Neuronal stem cell (in vitro differentiated cells): ENCODE measurements at regions not wholly inside any gene's neighbourhood (a gene's known extent, or its start where the extent isn't known, plus 50 kb on each side); places are given as distances from the start of the nearest gene placed in this dataset.

Experiments
- DNase-seq: peaks from one replicate; pipeline ENCODE4 v3.0.0-alpha.2; 2013; ENCODE audit warnings: low spot score
- H2AFZ ChIP-seq: one replicate; pipeline ENCODE4 v1.6.1; 2013; ENCODE audit warnings: mild to moderate bottlenecking, low read length, inconsistent platforms
- H2AK5ac ChIP-seq: 2 replicates; pipeline ENCODE4 v1.6.1; 2013; ENCODE audit warnings: low read depth, mild to moderate bottlenecking, inconsistent platforms, low read length, moderate library complexity, mixed read lengths
- H2BK120ac ChIP-seq: 2 replicates; pipeline ENCODE4 v1.6.1; 2013; ENCODE audit warnings: low read depth, mild to moderate bottlenecking, inconsistent platforms, low read length, moderate library complexity, mixed read lengths
- H2BK12ac ChIP-seq: one replicate; pipeline ENCODE4 v1.6.1; 2013; ENCODE audit warnings: low read length, inconsistent platforms
- H2BK15ac ChIP-seq: 2 replicates; pipeline ENCODE4 v1.6.1; 2013; ENCODE audit warnings: mild to moderate bottlenecking, low read length, inconsistent platforms, mixed read lengths
- H2BK5ac ChIP-seq: one replicate; pipeline ENCODE4 v1.6.1; 2013; ENCODE audit warnings: inconsistent platforms, mild to moderate bottlenecking, low read length, moderate library complexity
- H3K14ac ChIP-seq: one replicate; pipeline ENCODE4 v1.6.1; 2013; ENCODE audit warnings: low read length, inconsistent platforms
- H3K18ac ChIP-seq: 2 replicates; pipeline ENCODE4 v1.6.1; 2013; ENCODE audit warnings: low read length, inconsistent platforms
- H3K23ac ChIP-seq: 2 replicates; pipeline ENCODE4 v1.6.1; 2013; ENCODE audit warnings: low read depth, mild to moderate bottlenecking, mixed read lengths, low read length, inconsistent platforms; ENCODE audit not compliant: poor library complexity
- H3K27ac ChIP-seq: replicated peaks from 3 replicates; pipeline ENCODE4 v1.5.1; 2013; ENCODE audit warnings: low read length, inconsistent platforms
- H3K27me3 ChIP-seq, 3 experiments: 2 replicates each; pipeline ENCODE4 v1.6.1; 2013; ENCODE audit warnings: low read length in 3 of 3, mild to moderate bottlenecking in 2 of 3, inconsistent platforms in 1 of 3, low read depth in 1 of 3, mixed read lengths in 1 of 3, moderate library complexity in 1 of 3; ENCODE audit not compliant: control insufficient read depth in 3 of 3, insufficient read depth in 3 of 3
- H3K36me3 ChIP-seq, 2 donors: replicated peaks in 1 of 2; 2 replicates each; pipeline ENCODE4 v1.6.1; 2013; ENCODE audit warnings: low read length in 2 of 2; ENCODE audit not compliant: control insufficient read depth in 2 of 2, insufficient read depth in 2 of 2
- H3K4ac ChIP-seq: 2 replicates; pipeline ENCODE4 v1.6.1; 2013; ENCODE audit warnings: inconsistent platforms, mild to moderate bottlenecking, low read length, moderate library complexity
- H3K4me1 ChIP-seq, 2 donors: 1 replicate in 1 of 2; 2 replicates in 1 of 2; pipeline ENCODE4 v1.6.1; 2013; ENCODE audit warnings: low read length in 2 of 2, low read depth in 1 of 2; ENCODE audit not compliant: control insufficient read depth in 2 of 2, insufficient read depth in 1 of 2
- H3K4me2 ChIP-seq: one replicate; pipeline ENCODE4 v1.6.1; 2013; ENCODE audit warnings: mild to moderate bottlenecking, low read length, inconsistent platforms; ENCODE audit not compliant: insufficient read depth, poor library complexity, severe bottlenecking
- H3K4me3 ChIP-seq, 2 donors: 2 replicates each; pipeline ENCODE4 v1.5.1; 2013; ENCODE audit warnings: low read length in 2 of 2, mild to moderate bottlenecking in 2 of 2, inconsistent platforms in 1 of 2, moderate library complexity in 1 of 2
- H3K79me1 ChIP-seq: one replicate; pipeline ENCODE4 v1.6.1; 2013; ENCODE audit warnings: low read depth, mild to moderate bottlenecking, inconsistent platforms, low read length, moderate library complexity
- H3K9ac ChIP-seq: one replicate; pipeline ENCODE4 v1.6.1; 2013; ENCODE audit warnings: mild to moderate bottlenecking, low read depth, low read length, inconsistent platforms; ENCODE audit not compliant: poor library complexity
- H3K9me3 ChIP-seq, 2 donors: replicated peaks in 1 of 2; 2 replicates each; pipeline versions ENCODE3 to v1.6.1; 2013; ENCODE audit warnings: low read length in 2 of 2, mild to moderate bottlenecking in 2 of 2, inconsistent platforms in 1 of 2, low read depth in 1 of 2, mixed read lengths in 1 of 2, moderate library complexity in 1 of 2; ENCODE audit not compliant: control insufficient read depth in 2 of 2, insufficient read depth in 1 of 2
- H4K8ac ChIP-seq: one replicate; pipeline ENCODE4 v1.6.1; 2013; ENCODE audit warnings: low read depth, mild to moderate bottlenecking, inconsistent platforms, low read length, moderate library complexity
- H4K91ac ChIP-seq: one replicate; pipeline ENCODE4 v1.6.1; 2013; ENCODE audit warnings: low read length, low read depth, mild to moderate bottlenecking, inconsistent platforms; ENCODE audit not compliant: poor library complexity
- WGBS, 2 donors: extraction: QIAGEN DNeasy Blood & Tissue Kit; methylation state at CpG; one replicate each; pipeline ENCODE4 v1.1.7; 2013; ENCODE audit warnings: missing lambda C conversion rate in 2 of 2, mixed read lengths in 1 of 2; ENCODE audit not compliant: insufficient read length in 2 of 2, insufficient replicate concordance in 1 of 2; ENCODE audit errors: extremely low coverage in 2 of 2; 5-methylcytosine and 5-hydroxymethylcytosine counted together

DNA sequence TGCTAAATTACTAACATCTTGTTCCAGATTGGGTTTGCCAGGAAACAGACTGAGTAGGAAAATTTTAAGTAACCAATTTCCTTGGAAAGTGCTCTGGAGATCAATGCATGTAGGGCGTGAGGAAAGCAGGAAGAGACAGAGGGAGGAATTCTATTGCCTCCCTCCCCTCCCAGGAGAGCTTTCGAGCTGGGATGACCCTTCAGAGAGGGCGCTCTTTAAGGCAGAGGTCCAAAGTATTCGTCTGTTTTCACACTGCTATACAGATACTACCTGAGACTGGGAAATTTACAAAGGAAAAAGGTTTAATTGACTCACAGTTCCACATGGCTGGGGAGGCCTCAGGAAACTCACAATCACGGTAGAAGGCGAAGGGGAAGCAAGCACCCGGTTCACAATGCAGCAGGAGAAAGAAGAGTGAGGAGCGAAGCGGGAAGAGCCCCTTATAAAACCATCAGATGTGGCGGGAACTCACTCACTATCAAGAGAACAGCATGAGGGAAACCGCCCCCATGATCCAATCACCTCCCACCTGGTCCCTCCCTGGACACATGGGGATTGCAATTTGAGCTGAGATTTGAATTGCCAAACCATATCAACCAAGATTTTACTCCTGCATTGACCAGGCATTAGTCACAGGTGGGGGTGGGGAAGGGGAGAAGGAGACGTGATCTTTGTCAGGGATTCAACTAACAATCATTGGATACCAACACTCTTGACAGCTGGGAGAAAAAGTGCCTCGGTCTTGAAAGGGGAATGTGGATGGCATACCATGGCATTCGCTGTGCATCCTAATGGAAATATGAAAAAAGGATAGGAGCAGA is 63.8 kb downstream of the SLITRK2 start:
- Histone ChIP-seq H3K4me3 (no peak overlapping the region), H4K91ac (no peak overlapping the region), H3K14ac (no peak overlapping the region), H2BK12ac (no peak overlapping the region), H3K79me1 (no peaks in the 10 kb centered on the region), H3K4ac (no peak overlapping the region), H3K36me3 (no peaks in the 10 kb centered on the region), H2BK120ac (no peak overlapping the region), H3K23ac (no peak overlapping the region), H3K9me3 (no peaks in the 10 kb centered on the region), H3K4me2 (no peak overlapping the region), H2BK15ac (no peak overlapping the region), H4K8ac (no peak overlapping the region), H3K27me3 (no peaks in the 10 kb centered on the region), H3K4me1 (no peaks in the 10 kb centered on the region), H2AK5ac (no peak overlapping the region), H3K18ac (no peak overlapping the region), H3K9ac (no peak overlapping the region), H2BK5ac (no peak overlapping the region), H2AFZ (no peak overlapping the region), H3K27ac (no peak overlapping the region)
- DNase-seq, result no peak
- no CpG with 5 or more reads among the region's 14 CpGs for WGBS, 2 donors

DNA sequence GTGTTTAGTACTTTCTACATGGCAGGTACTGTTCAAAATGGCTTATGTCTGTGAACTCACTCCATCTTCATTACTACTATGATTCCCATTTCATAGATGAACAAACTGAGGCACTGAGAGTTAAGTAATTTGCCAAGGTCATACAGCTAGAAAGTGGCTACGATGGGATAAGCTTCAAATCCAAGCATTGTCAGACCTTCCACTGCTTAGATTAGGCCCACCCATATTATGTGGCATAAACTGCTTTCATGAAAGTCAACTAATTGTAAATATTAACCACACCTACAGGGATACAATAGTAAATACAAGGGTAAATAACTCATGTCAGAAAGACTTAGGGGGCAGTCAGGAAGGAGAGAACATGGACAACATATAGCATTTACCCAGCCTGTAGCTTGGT is 68.8 kb downstream of the SLITRK2 start:
- Histone ChIP-seq H3K4me2 (no peak overlapping the region), H2BK12ac (no peak overlapping the region), H3K14ac (no peak overlapping the region), H4K91ac (no peak overlapping the region), H2BK120ac (no peak overlapping the region), H3K18ac (no peak overlapping the region), H2BK15ac (no peak overlapping the region), H2AFZ (no peak overlapping the region), H3K36me3 (no peaks in the 10 kb centered on the region), H3K4me3 (no peak overlapping the region), H3K4me1 (no peaks in the 10 kb centered on the region), H3K9me3 (no peaks in the 10 kb centered on the region), H3K23ac (no peak overlapping the region), H3K27ac (no peak overlapping the region), H2BK5ac (no peak overlapping the region), H3K9ac (no peak overlapping the region), H3K4ac (no peak overlapping the region), H3K27me3 (no peaks in the 10 kb centered on the region), H2AK5ac (no peak overlapping the region), H4K8ac (no peak overlapping the region), H3K79me1 (no peaks in the 10 kb centered on the region)
- no CpG with 5 or more reads among the region's 1 CpG for WGBS, 2 donors
- no peak for DNase-seq

DNA sequence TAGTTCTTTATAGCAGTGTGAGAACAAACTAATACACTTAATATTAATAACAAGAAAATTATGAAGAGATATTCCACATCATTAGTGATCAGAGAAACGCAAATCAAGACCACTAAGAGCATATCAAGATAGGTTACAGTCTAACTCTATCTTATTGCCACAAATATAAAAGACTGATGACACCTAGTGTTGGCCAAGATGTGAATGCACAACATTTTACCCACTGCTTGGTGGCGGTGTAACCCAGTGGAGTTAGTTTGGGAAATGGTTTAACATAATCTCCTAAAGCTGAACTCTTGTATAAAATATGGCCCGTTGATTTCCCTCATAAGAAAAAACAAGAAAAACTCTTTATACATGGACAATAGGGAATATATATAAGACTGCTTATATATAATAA is 92.4 kb downstream of the SLITRK2 start:
- Histone ChIP-seq H3K4me1 (no peaks in the 10 kb centered on the region), H3K27ac (no peak overlapping the region), H4K8ac (no peak overlapping the region), H2AK5ac (no peak overlapping the region), H2BK12ac (no peak overlapping the region), H3K9ac (no peak overlapping the region), H3K79me1 (no peaks in the 10 kb centered on the region), H3K23ac (no peak overlapping the region), H2AFZ (no peak overlapping the region), H3K14ac (no peak overlapping the region), H3K4me2 (no peak overlapping the region), H3K4me3 (no peak overlapping the region), H2BK15ac (no peak overlapping the region), H4K91ac (no peak overlapping the region), H3K27me3 (no peaks in the 10 kb centered on the region), H3K9me3 (no peaks in the 10 kb centered on the region), H3K36me3 (no peaks in the 10 kb centered on the region), H3K18ac (no peak overlapping the region), H2BK5ac (no peak overlapping the region), H2BK120ac (no peak overlapping the region), H3K4ac (no peak overlapping the region)
- no peak for DNase-seq
- WGBS, 2 donors, result no CpG with 5 or more reads among the region's 3 CpGs

DNA sequence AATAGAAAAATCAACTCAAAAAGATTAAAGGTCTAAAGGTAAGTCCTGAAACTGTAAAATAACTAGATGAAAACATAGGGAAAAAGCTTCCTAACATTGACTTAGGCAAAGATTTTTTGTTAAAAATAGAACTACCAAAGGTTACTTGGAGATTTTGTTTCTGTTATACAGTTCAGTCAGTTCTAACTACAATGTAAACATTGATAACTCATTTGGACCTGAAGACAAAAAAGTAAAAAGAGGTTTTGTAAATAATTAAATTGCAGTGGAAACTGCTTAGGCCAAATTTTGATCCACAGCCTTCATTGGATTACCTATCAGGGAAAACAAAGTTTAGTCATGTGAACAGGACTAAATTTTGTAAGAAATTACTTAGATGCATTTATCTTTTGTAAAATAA is 101.8 kb downstream of the SLITRK2 start:
- no peak overlapping the region for H3K9ac ChIP-seq
- no peaks in the 10 kb centered on the region for H3K4me1 ChIP-seq
- no peak overlapping the region for H4K91ac ChIP-seq
- H3K36me3 ChIP-seq, result no peaks in the 10 kb centered on the region
- no peak overlapping the region for H2BK12ac ChIP-seq
- H2BK5ac ChIP-seq, result no peak overlapping the region
- no peaks in the 10 kb centered on the region for H3K27me3 ChIP-seq
- no peak overlapping the region for H3K18ac ChIP-seq
- no peak for DNase-seq
- no peak overlapping the region for H2AFZ ChIP-seq
- no peak overlapping the region for H3K23ac ChIP-seq
- H2AK5ac ChIP-seq, result no peak overlapping the region
- H3K79me1 ChIP-seq, result no peaks in the 10 kb centered on the region
- H3K4me3 ChIP-seq, result no peak overlapping the region
- H3K4ac ChIP-seq, result no peak overlapping the region
- H4K8ac ChIP-seq, result no peak overlapping the region
- H3K4me2 ChIP-seq, result no peak overlapping the region
- H3K14ac ChIP-seq, result no peak overlapping the region
- no peak overlapping the region for H2BK120ac ChIP-seq
- no peaks in the 10 kb centered on the region for H3K9me3 ChIP-seq
- H3K27ac ChIP-seq, result no peak overlapping the region
- no peak overlapping the region for H2BK15ac ChIP-seq
